HepG2 (cell line): ENCODE measurements at regions not wholly inside any gene's neighbourhood (a gene's known extent, or its start where the extent isn't known, plus 50 kb on each side); places are given as distances from the start of the nearest gene placed in this dataset.

Source experiments
- CTCF ChIP-seq: sonication (generic); formaldehyde crosslinking; IDR thresholded peaks from 2 replicates; pipeline ENCODE4 v1.5.0; 2020; ENCODE audit warnings: mild to moderate bottlenecking, missing genetic modification reagents, moderate library complexity
- GPBP1L1 ChIP-seq: sonication (generic); formaldehyde crosslinking; IDR thresholded peaks from 2 replicates; pipeline ENCODE4 v1.5.0; 2020; ENCODE audit warnings: mild to moderate bottlenecking, missing genetic modification reagents
- NR0B2 ChIP-seq: sonication (generic); formaldehyde crosslinking; IDR thresholded peaks from 2 replicates; pipeline ENCODE4 v1.4.0; 2020; ENCODE audit warnings: mild to moderate bottlenecking, missing genetic modification reagents
- ZNF318 ChIP-seq: sonication (generic); formaldehyde crosslinking; IDR thresholded peaks from 2 replicates; pipeline ENCODE4 v1.4.0; 2020; ENCODE audit warnings: mild to moderate bottlenecking, missing genetic modification reagents
- ZNF431 ChIP-seq: sonication (generic); formaldehyde crosslinking; IDR thresholded peaks from 2 replicates; pipeline ENCODE4 v1.9.0; 2022; ENCODE audit warnings: missing genetic modification reagents, low read depth, mild to moderate bottlenecking, borderline replicate concordance
- ZNF646 ChIP-seq: sonication (generic); formaldehyde crosslinking; IDR thresholded peaks from 2 replicates; pipeline ENCODE4 v1.9.0; 2021; ENCODE audit warnings: mild to moderate bottlenecking, missing genetic modification reagents

GRCh38 chr18:40243607-40244006, 1711.4 kb upstream of the PIK3C3 start (continued):
- no peak for TF ChIP-seq ZNF318 (CRISPR knock-in tag)
- no peak for TF ChIP-seq ZNF431 (CRISPR knock-in tag)
- TF ChIP-seq CTCF (CRISPR knock-in tag): no peak
- TF ChIP-seq NR0B2: no peak
- TF ChIP-seq ZNF646: no peak
- TF ChIP-seq GPBP1L1 (CRISPR knock-in tag): no peak
